GM18861 (cell line): ENCODE measurements at regions not wholly inside any gene's neighbourhood (a gene's known extent, or its start where the extent isn't known, plus 50 kb on each side); places are given as distances from the start of the nearest gene placed in this dataset.

Experiments used
- ATAC-seq: cut with Tn5 transposase; IDR thresholded peaks from one replicate; pipeline ENCODE4 v1.9.1; 2021; ENCODE audit not compliant: unreplicated experiment

DNA sequence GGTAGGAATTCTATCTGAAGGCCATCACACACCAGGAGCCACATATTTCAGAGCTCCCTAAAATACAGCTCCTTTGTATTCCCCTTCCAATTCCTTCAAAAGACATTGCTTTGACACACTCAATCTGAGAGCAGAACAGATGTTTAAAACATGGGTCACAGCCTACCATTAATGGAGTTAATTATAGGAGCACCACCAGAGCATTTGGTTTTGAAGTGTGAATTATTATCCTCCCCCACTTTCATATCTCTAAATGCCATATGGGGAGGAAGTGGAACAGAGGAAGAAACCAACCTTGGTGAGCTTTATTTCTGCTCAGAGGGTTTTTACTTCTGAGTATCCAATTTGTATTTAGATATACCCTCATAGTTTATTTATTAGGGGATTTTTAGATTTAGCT is 50.7 kb upstream of the TNFRSF21 start:
- peak; percentile 71 for ATAC-seq

DNA sequence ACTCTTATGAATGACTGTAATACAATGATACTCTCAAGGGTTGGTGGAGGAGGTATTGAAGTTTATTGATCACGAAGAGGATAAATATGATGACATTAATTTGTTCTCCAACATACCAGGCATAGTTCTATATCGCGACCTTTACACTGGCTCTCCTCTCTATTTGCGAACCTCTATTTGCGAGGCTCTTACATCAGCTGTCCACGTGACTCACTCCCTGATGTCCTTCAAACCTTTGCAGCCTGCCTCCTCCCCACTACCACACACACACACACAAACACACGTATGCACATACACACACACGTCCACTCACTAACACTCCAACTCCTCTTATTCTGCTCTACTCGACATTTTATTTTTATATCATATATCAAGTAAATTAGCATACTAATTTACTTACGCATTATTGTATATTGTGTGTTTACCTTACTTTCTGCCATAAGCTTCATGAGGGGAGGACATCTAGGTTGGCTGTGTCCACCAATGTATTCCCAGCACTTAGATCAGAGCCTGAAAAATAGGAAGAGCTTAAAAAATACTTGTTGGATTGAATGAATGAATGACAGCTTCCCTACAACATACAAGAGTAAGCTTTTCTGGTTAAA is 53.3 kb upstream of the TNFRSF21 start:
- no peak for ATAC-seq

DNA sequence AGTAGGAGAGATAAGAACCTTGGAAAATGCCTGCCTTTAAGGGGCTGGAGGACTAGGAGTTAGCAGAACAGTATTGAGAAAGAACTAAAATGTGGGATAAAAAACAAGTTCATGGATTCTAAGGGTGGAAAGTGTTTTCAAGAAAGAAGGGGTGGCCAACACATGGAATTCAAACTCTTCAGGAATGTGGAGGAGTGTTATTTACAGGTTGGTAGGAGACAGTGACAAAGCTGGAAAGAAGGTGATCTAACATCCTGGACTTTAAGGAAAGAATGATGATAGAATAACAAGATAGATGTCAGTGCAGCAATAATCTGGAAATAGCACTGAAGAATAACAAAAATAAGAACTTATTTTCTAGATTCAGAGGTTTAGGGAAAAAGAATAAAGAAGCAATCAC is 54.0 kb upstream of the TNFRSF21 start:
- no peak for ATAC-seq

DNA sequence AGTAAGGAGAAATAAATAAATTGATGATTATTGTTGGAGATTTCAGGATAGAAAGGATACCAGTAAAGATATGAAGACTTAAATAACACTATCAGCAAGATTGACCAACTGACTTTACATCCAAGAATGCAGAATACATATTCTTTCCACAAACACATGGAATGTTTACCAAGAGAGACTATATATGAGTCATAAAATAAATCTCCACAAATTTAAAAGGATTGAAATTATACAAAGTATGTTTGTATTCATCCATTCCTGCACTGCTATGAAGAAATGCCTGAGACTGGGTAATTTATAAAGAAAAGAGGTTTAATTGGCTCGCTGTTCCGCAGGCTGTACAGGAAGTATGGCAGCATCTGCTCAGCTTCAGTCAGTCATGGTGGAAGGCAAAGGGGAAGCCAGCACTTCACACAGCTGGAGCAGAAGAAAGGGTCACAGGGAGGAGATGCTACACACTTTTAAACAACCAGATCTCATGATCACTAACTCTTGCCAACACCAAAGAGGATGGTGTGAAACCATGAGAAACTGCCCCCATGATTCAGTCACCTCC is 56.7 kb upstream of the TNFRSF21 start:
- no peak for ATAC-seq

DNA sequence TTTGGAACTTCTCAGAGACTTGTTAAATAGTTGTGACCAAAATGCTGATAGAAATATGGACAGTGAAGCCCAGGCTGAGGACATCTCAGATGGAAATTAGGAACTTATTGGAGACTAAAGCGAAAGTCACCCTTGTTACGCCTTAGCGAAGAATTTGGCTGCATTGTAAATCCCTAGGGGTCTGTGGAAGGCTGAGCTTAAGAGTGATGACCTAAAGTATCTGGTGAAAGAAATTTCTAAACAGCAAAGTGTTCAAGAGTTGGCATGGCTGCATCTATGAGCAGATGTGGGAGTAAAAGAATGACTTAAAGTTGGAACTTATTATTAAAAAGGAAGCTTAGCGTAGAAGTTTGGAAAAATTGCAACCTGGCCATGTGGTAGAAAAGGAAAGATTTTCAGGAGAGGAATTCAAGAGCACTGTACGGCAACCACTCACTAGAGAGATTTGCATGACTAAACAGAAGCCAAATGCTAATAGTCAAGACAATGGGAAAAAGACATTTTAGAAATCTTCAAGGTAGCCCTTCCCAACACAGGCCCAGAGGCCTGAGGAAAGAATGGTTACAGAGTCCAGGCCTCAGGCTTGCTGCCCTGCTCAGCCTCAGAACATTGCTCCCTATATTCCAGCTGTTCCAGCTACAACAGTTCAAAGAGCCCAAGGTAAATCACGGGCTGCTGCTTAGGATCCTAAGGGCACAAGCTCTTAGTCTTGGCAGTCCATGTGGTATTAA is 61.6 kb upstream of the TNFRSF21 start:
- no peak for ATAC-seq

DNA sequence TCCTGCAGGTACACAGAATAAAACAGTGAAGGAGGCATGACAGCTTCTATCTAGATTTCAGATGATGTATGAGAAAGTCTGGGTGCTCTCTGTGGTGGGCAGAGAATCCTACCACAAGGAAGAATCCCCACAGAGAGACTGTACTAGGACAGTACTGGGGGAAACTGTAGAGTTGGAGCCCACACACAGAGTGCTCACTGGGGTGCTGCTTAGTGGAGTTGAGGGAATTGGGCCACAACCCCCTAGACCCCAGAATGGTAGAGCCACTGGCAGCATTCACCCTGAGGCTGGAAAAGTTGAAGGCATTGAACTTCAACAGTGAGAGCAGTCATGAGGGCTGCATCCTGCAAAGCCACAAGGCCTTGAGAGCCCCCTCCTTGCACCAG is 62.2 kb upstream of the TNFRSF21 start:
- no peak for ATAC-seq

DNA sequence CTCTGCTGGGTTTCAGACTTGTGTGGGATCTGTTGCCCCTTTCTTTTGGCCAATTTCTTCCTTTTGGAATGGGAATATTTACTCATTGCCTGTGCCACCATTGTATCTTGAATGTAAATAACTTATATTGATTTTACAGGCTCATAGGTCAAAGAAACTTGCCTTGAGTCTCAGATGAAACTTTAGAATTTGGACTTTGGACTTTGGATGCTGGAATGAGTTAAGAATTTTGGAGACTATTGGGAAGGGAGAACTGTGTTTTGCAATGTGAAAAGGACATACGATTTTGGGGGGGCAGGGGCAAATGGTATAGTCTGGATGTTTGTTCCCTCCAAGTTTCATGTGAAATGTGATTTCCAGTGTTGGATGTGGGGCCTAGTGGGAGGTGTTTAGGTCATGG is 62.6 kb upstream of the TNFRSF21 start:
- no peak for ATAC-seq

DNA sequence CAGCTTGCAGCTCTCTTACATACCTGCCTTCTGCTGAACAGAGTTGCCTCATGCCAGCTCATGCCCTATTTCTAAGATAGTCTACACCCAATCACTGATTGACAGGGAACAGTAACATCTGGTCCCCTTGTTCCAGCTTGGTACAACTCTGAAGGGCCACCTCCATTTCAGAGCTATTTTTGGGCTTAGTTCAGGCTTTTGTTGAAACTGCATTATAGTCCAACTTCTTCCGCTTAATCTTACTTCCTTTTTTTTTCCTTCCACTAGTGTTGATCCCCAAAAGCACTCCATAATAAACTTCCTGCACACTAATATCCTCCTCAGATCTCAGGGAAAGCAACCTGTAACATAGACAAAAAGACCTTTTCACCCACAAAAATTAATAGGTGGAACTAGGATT is 65.7 kb upstream of the TNFRSF21 start:
- no peak for ATAC-seq

DNA sequence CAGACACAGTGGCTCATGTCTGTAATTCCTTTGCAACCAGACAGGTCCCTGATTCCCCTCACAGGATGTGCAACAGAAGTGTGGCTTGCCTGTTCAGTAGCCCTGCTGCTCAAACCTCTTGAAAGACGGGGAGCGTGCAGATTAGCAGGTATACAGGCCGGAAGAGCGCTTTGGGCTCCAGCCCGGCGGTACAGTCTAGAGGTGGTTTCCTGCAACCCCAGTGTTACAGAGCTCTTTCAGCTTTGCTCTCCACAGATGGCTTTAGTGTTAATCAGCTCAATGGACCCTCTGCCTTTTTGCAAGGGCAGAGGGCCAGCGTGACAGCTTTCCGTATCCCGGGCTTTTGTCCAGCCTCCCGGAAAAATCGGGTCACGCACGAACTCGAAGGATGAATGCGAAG is 67.2 kb upstream of the TNFRSF21 start:
- no peak for ATAC-seq

DNA sequence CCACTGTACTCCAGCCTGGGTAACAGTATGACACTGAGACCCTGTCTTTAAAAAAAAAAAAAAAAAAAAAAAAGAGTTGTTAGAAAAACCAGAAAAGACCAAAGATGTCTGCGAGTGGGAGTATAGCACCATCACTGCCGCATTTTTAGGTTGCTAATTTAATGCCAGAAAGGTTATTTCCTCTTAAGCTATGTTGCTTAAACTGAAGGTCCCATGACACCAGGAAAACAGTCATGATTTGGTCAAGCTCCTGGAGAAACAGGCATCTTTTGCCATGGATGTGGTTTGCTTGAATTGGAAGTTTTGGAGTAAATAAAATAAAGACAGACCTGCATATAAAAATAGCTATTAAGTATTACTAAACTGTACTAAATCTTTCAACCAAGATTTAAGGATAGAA is 68.3 kb upstream of the TNFRSF21 start:
- ATAC-seq: no peak

DNA sequence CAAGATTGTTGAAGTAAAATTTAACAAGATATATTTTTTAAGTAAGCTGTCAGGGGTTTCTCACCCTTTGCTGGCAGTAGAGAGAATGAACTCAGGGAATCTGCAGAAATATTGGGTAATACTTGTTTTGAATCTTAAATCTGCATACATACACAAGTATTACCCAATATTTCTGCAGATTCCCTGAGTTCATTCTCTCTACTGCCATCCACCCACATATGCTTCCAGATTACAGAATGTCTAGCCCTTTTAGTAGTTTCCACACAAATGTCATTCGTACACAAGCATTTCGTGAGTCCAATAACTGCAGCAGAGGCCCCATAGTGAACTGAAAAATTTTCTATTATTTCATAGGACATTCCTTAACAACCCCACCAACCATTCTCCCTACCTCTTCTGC is 69.6 kb upstream of the TNFRSF21 start:
- ATAC-seq: no peak

DNA sequence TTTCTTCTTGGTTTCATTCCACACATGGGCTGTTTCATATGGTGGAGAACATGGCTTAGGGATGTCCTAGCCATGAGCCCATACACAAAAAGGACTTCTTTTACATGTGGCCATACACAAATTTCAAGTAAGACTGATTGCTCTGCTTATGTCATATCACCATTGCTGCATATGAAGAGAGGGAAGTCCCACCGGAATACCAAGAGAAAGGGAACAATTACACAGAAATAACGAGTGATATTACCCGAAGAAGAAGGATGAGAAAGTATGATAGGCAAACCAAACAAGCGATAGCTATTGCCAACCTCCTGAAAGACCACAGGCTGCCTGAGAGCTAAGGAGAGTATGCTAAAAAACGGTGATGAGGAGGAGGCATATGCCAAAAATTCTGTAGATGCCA is 70.5 kb upstream of the TNFRSF21 start:
- no peak for ATAC-seq

DNA sequence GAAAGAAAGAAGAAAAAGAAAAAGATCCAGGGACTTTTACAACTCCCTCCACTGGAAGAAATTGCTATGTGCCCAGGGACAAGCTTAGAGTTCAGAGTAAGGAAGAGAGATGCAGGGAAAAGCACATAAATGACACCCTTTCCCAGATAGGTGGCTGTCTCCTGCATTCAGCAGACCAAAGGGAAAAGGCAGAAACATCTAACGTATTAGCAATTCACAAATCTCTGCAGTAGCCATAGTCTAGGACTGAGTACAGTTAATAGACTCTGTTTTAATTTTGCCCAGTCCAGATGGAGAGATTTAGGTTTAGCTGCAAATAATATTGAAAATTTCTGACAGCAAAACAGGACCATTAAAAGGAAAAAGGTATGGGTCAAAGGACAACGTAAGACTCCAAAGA is 71.3 kb upstream of the TNFRSF21 start:
- ATAC-seq: no peak

DNA sequence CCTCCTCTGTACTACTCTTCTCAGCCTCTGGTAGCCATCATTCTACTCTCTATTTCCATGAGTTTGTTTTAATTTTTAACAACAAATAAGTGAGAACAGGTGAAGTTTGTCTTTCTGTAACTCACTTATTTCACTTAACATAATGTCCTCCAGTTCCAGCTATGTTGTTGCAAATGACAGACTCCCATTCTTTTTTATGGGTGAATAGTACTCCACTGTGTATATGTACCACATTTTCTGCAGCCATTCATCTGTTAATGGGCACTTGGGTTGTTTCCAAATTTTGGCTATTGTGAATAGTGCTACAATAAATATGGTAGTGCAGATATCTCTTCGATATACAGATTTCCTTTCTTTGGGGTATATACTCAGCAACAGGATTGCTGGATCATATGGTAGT is 73.7 kb upstream of the TNFRSF21 start:
- ATAC-seq: no peak

DNA sequence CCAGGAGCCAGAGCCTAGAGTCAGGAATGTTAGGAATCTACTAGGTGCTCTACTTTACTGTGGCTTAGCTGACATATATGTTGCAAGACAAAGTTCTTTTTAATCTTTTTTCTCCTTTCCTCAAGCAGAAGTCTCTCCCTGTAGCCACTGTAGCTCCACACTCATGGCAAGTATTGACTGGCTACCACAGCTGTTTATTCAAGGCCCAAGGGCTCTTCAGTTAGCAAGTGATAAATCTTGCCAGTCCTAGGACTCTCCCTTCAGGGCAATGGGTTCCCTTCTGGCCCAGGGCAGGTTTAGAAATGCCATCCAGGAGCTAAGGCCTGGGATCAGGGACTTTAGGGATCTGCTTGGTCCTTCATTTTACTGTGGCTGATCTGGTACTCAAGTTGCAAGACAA is 82.0 kb upstream of the TNFRSF21 start:
- no peak for ATAC-seq

DNA sequence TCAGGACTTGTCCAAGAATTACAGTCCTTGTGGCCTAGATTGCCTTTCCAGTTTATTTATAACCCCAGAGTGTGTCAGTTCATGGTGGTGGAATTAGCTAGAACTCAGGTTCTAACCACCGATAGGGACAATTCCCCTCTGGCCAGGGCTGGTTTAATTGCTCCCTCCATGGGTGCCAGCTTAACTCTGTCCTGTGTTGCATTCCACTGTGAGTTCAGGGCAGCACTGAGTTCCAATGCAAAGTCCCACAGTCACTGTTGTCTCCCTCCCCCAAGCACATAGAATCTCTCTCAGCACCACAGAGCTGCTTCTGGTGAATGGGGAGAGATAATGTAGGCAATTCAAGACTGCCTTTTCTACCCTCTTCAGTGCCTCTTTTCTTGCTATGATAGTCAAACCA is 82.5 kb upstream of the TNFRSF21 start:
- no peak for ATAC-seq

DNA sequence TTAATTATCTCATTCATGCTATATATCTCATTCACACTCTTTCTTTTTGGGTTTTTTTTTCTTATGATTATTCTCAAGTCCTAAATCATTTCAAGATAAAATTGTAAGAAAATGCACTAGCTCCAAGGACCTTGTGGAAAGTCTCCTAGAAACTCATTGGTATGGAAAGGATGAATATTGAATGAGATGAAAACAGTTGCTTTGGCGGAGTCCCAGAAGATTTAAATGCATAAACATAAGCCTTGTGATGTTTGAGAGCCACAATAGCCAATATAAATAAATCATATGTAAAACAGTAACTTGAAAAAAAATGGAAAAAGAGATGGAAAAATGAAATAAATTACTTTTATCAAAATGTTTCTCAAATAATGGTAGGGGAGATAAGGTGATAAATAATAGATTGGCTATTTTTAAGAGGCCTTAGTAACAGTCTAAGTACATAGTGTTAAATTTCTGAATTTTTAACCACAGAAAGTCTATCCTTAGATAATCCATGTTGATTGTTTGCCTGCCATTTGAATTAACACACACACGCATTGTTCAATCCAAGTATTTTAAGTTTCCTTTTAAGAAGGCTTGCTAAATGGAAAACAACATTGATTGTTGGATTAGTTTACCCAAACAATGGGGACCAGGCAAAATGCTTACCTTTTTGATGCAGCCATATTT is 81.1 kb upstream of the CD2AP start:
- ATAC-seq: no peak

DNA sequence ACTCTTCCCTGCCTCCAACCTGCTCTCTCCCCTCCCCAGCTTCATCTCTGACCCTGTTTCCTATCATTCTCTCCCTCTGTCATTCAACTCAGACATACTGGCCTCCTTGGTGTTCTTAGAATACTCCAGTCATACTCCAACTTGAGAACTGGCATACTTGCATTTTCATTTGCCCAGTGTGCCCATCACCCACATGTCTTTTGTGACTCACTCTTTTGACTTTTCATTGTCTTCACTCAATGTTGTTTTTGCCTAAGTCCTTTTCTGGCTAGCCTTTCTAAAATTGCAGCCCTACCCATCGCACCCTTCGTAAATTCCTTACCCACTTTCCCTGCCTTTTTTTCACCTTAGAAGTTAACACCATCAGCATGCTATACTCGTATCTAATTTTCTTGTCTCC is 77.0 kb upstream of the CD2AP start:
- ATAC-seq: no peak

DNA sequence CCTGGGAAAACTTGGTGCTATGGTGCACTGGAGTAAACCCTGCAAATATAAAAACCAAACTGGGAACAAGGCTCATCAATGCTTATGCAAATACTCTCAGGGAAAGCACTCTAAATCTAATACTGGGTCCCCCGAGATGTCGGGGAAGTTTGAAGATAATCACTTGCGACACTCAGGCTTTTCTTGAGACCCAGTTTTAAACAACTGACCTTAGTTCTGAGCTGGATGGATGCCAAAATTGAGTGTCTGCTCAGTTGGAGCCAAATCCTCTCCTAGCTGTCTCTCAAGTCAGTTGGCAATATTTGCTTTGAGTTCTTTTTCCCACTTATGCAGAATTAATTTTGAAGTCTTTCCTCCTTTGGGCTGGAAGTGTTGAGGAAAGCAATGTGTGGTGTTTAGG is 75.5 kb upstream of the CD2AP start:
- no peak for ATAC-seq

DNA sequence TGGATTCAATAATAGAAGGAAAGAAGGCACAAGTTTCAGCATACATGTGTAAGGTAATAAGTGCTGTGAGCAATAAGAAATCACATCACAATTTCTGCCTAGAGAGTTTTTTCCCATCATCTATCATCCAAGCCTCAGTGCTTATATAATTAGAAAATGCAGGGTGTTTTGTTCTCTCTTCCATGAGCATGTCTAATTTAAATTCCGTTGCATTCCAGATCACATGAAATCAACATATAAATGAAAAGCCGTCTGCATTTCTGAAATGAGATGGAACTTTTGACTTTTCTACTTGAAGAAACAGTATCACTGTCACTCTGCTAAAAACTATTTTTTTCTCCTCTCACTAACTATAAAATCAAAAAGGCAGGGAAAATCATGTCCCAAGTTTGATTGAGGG is 74.5 kb upstream of the CD2AP start:
- no peak for ATAC-seq

DNA sequence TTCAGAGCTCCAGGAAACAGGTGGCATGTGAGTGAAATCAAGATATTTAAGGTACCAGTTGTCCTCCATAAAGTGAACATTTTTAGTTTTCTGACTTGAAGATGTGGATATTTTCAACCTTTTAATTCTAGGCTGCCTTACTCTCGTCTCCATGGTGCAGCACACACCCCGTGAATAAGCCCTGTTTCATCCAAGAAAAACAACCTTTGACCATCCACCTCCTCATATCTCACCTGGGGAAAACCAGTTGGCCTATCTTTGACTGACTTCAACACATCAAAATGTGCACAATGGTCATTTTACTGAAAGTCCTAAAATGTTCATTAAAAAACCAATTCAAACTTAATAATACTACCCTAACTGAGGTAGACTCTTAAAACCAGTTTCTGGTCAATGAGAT is 73.8 kb upstream of the CD2AP start:
- no peak for ATAC-seq

DNA sequence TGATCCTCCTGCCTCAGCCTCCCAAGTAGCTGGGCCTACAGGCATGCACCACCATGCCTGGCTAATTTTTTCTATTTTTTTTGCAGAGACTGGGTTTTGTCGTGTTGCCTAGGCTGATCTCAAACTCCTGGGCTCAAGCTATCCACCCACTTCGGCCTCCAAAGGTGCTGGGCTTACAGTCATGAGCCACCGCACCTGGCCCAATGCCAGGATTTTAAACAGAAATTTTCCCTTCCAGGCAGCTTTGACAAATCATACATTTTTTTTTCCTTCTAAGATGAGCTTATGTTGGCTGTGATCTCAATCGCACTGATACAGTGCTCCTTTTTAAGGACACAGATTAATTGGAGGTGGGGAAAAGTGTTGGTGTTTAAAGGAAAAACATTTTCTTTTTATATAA is 73.2 kb upstream of the CD2AP start:
- ATAC-seq: no peak
